ENCODE measurements at regions not wholly inside any gene's neighbourhood (a gene's known extent, or its start where the extent isn't known, plus 50 kb on each side); places are given as distances from the start of the nearest gene placed in this dataset.
"Not testable (repeated sequence)": the region's sequence is repeated elsewhere in the genome, so short reads cannot be mapped to it uniquely, and the experiment has no call there.

- Histone ChIP-seq H3K36me3 (ENCODE audit: control insufficient read depth in 4 of 4, insufficient read depth in 3 of 4, low read depth in 1 of 4, low read length in 3 of 4) (no peaks in the 10 kb centered on the region), H3K4me3 (ENCODE audit: low read depth in 1 of 3, low read length in 3 of 3) (no peak overlapping the region), H3K27ac (ENCODE audit: low read depth in 1 of 2, low read length in 2 of 2) (no peak overlapping the region), H3K9me3 (ENCODE audit: control insufficient read depth in 4 of 4, low read length in 3 of 4) (no peaks in the 10 kb centered on the region), H3K27me3 (ENCODE audit: control insufficient read depth in 4 of 4, insufficient read depth in 4 of 4, low read length in 3 of 4) (no peaks in the 10 kb centered on the region), H3K9ac (ENCODE audit: low read depth in 1 of 2, low read length in 2 of 2) (no peak overlapping the region), H3K4me1 (ENCODE audit: control insufficient read depth in 4 of 4, insufficient read depth in 4 of 4, low read length in 3 of 4) (no peaks in the 10 kb centered on the region)
- no peak for DNase-seq (ENCODE audit: low spot score)
- WGBS, result 74% methylated on average over 3 of the region's 3 CpGs
- no peak for TF ChIP-seq YY1 (IDR thresholded peaks at IDR 0.05)
Measured at GRCh38 chr12:89768586-89769482, 60.2 kb upstream of the ATP2B1 start.

- 86% methylated on average over 3 of the region's 3 CpGs for WGBS
- Histone ChIP-seq H3K27ac (ENCODE audit: low read depth in 1 of 2, low read length in 2 of 2) (no peak overlapping the region), H3K4me1 (ENCODE audit: control insufficient read depth in 4 of 4, insufficient read depth in 4 of 4, low read length in 3 of 4) (no peaks in the 10 kb centered on the region), H3K36me3 (ENCODE audit: control insufficient read depth in 4 of 4, insufficient read depth in 3 of 4, low read depth in 1 of 4, low read length in 3 of 4) (no peaks in the 10 kb centered on the region), H3K27me3 (ENCODE audit: control insufficient read depth in 4 of 4, insufficient read depth in 4 of 4, low read length in 3 of 4) (no peaks in the 10 kb centered on the region), H3K9ac (ENCODE audit: low read depth in 1 of 2, low read length in 2 of 2) (no peak overlapping the region), H3K4me3 (ENCODE audit: low read depth in 1 of 3, low read length in 3 of 3) (no peak overlapping the region), H3K9me3 (ENCODE audit: control insufficient read depth in 4 of 4, low read length in 3 of 4) (no peaks in the 10 kb centered on the region)
- DNase-seq (ENCODE audit: low spot score), result no peak
- no peak for TF ChIP-seq FOXA1 (IDR thresholded peaks at IDR 0.05)
- no peak for TF ChIP-seq HNF4G (IDR thresholded peaks at IDR 0.05)
- no peak for TF ChIP-seq SP1 (IDR thresholded peaks at IDR 0.05)
- no peak for TF ChIP-seq NR2F2 (IDR thresholded peaks at IDR 0.05)
- TF ChIP-seq GABPA (IDR thresholded peaks at IDR 0.05 in 1 of 2, conservative IDR thresholded peaks at IDR 0.05 in 1 of 2), result no peak
- no peak for TF ChIP-seq MAX (IDR thresholded peaks at IDR 0.05)
- no peak for TF ChIP-seq YY1 (IDR thresholded peaks at IDR 0.05)
- no peak for TF ChIP-seq CTCF (IDR thresholded peaks at IDR 0.05; ENCODE audit: low read depth, low read length, missing input control)
Measured at GRCh38 chr12:89765959-89766824, 57.6 kb upstream of the ATP2B1 start.

- H3K9me3 ChIP-seq (ENCODE audit: control insufficient read depth in 4 of 4, low read length in 3 of 4); H3K27ac ChIP-seq (ENCODE audit: low read depth in 1 of 2, low read length in 2 of 2); H3K27me3 ChIP-seq (ENCODE audit: control insufficient read depth in 4 of 4, insufficient read depth in 4 of 4, low read length in 3 of 4); H3K4me3 ChIP-seq (ENCODE audit: low read depth in 1 of 3, low read length in 3 of 3); H3K9ac ChIP-seq (ENCODE audit: low read depth in 1 of 2, low read length in 2 of 2); H3K4me1 ChIP-seq (ENCODE audit: control insufficient read depth in 4 of 4, insufficient read depth in 4 of 4, low read length in 3 of 4); DNase-seq (ENCODE audit: low spot score); H3K36me3 ChIP-seq (ENCODE audit: control insufficient read depth in 4 of 4, insufficient read depth in 3 of 4, low read depth in 1 of 4, low read length in 3 of 4): not testable (repeated sequence)
- 97% methylated on average over 4 of the region's 4 CpGs for WGBS
Measured at GRCh38 chr12:89764164-89764563, 55.5 kb upstream of the ATP2B1 start.
